HL-60 (cell line): ENCODE measurements at regions not wholly inside any gene's neighbourhood (a gene's known extent, or its start where the extent isn't known, plus 50 kb on each side); places are given as distances from the start of the nearest gene placed in this dataset.

ENCODE experiments used
- DNase-seq, 2 experiments: peaks; one replicate each; pipeline ENCODE4 v3.0.0-alpha.2; 2010 to 2020; ENCODE audit warnings: low read depth in 1 of 2, low spot score in 1 of 2
- H3K27ac ChIP-seq: fragments of 250-450 bp; sonication (Bioruptor Pico); replicated peaks from 2 replicates; pipeline ENCODE4 v1.5.1; 2020; ENCODE audit warnings: mild to moderate bottlenecking, moderate library complexity
- H3K27me3 ChIP-seq: fragments of 250-450 bp; sonication (Bioruptor Pico); 2 replicates; pipeline ENCODE4 v1.5.1; 2021; ENCODE audit warnings: mild to moderate bottlenecking, moderate library complexity; ENCODE audit not compliant: insufficient read depth, poor library complexity, severe bottlenecking
- H3K4me3 ChIP-seq: replicated peaks from 2 replicates; pipeline ENCODE4 v1.5.1; 2011; ENCODE audit warnings: mild to moderate bottlenecking, control low read depth, low read length; ENCODE audit not compliant: insufficient read depth
- GABPA ChIP-seq: IDR thresholded peaks from 2 replicates; pipeline ENCODE4 v1.6.1; 2012; ENCODE audit warnings: low read depth
- POLR2AphosphoS5 ChIP-seq: IDR thresholded peaks from 2 replicates; pipeline ENCODE4 v1.6.1; 2012; ENCODE audit warnings: low read depth
- SPI1 ChIP-seq: IDR thresholded peaks from 2 replicates; pipeline ENCODE4 v1.6.1; 2012; ENCODE audit warnings: low read depth, mild to moderate bottlenecking, borderline replicate concordance
- TF ChIP-seq, protein P1 (sequence below): IDR thresholded peaks from 2 replicates; pipeline ENCODE4 v1.6.1; 2012; ENCODE audit warnings: low read depth; ENCODE audit not compliant: insufficient replicate concordance
- TF ChIP-seq, protein P2 (sequence below): IDR thresholded peaks from one replicate; pipeline ENCODE4 v1.5.1; 2011; ENCODE audit warnings: low read length, control low read depth, inconsistent platforms; ENCODE audit not compliant: insufficient read depth

GRCh38 chr20:23244916-23245552 is 105.6 kb upstream of the NXT1 start:
- no peaks in the 10 kb centered on the region for H3K27me3 ChIP-seq

DNA sequence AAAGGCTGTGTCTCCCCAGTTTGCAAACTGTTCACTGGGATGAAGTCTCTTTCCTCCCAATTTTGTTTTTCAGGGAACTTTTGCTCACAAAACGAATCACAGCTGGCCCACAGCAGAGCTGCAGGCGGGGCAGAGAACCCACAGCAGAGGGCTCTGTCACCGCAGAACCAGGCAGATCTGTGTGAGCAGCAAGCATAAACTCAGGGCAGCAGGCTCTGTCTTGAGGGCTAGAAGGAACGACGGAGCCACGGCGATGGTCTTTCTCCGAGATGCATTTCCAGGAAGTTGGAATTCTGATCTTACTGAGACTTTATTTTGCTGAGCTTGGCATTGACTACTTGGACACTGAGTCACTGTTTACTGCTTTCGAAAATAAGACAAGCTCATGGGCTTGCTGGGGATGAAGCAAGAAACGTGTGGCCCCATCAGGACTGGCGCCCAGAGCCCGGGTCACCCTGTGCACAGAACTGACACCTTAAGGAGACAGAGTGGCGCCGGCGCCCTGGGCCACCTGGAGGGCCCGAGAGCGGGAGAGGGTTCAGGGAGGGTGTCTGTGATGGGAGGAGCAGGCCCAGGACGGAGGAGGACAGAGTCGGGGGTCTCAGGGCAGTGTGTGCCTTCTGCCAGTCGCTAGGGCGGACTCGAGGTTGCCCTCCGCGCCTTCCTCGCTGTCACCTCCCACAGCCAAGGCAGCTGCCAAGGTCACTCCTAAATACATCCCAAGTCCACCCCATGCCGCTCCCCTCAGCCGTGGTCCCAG is 106.3 kb upstream of the NXT1 start:
- Histone ChIP-seq H3K27me3 (no peaks in the 10 kb centered on the region), H3K4me3 (no peak overlapping the region), H3K27ac (no peak overlapping the region)
- no peak for DNase-seq
- TF ChIP-seq SPI1 = no peak

More at GRCh38 chr20:23244916-23245552, 105.6 kb upstream of the NXT1 start:
- TF ChIP-seq SPI1 = no peak
- TF ChIP-seq, protein P1, sequence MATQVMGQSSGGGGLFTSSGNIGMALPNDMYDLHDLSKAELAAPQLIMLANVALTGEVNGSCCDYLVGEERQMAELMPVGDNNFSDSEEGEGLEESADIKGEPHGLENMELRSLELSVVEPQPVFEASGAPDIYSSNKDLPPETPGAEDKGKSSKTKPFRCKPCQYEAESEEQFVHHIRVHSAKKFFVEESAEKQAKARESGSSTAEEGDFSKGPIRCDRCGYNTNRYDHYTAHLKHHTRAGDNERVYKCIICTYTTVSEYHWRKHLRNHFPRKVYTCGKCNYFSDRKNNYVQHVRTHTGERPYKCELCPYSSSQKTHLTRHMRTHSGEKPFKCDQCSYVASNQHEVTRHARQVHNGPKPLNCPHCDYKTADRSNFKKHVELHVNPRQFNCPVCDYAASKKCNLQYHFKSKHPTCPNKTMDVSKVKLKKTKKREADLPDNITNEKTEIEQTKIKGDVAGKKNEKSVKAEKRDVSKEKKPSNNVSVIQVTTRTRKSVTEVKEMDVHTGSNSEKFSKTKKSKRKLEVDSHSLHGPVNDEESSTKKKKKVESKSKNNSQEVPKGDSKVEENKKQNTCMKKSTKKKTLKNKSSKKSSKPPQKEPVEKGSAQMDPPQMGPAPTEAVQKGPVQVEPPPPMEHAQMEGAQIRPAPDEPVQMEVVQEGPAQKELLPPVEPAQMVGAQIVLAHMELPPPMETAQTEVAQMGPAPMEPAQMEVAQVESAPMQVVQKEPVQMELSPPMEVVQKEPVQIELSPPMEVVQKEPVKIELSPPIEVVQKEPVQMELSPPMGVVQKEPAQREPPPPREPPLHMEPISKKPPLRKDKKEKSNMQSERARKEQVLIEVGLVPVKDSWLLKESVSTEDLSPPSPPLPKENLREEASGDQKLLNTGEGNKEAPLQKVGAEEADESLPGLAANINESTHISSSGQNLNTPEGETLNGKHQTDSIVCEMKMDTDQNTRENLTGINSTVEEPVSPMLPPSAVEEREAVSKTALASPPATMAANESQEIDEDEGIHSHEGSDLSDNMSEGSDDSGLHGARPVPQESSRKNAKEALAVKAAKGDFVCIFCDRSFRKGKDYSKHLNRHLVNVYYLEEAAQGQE = no peak
- no peak for TF ChIP-seq GABPA
- TF ChIP-seq, protein P2, sequence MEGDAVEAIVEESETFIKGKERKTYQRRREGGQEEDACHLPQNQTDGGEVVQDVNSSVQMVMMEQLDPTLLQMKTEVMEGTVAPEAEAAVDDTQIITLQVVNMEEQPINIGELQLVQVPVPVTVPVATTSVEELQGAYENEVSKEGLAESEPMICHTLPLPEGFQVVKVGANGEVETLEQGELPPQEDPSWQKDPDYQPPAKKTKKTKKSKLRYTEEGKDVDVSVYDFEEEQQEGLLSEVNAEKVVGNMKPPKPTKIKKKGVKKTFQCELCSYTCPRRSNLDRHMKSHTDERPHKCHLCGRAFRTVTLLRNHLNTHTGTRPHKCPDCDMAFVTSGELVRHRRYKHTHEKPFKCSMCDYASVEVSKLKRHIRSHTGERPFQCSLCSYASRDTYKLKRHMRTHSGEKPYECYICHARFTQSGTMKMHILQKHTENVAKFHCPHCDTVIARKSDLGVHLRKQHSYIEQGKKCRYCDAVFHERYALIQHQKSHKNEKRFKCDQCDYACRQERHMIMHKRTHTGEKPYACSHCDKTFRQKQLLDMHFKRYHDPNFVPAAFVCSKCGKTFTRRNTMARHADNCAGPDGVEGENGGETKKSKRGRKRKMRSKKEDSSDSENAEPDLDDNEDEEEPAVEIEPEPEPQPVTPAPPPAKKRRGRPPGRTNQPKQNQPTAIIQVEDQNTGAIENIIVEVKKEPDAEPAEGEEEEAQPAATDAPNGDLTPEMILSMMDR = no peak
- no peak for TF ChIP-seq POLR2AphosphoS5
- H3K4me3 ChIP-seq = no peak overlapping the region
- no peak overlapping the region for H3K27ac ChIP-seq
- no peak for DNase-seq

DNA sequence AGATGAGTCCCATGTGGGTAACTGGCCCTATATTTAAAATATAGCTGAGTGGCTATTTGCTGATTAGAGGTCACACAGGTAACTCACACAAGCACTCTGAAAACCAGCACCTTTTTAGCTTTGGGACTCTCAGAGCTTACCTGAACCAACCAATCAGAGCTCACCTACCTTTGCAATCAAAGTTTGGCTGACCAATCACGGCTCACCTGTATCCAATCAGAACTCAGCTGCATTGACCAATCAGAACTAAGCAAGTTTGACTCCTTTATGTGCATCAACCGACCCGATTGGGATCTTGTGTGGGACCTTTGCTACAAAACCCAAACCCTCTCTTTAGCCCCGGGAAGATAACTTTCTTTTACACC is 106.8 kb upstream of the NXT1 start:
- Histone ChIP-seq H3K27ac (no peak overlapping the region), H3K27me3 (no peaks in the 10 kb centered on the region), H3K4me3 (no peak overlapping the region)
- no peak for TF ChIP-seq SPI1
- TF ChIP-seq, protein P1 = no peak
- TF ChIP-seq, protein P2 = no peak
- no peak for TF ChIP-seq POLR2AphosphoS5
- TF ChIP-seq GABPA = no peak
- no peak for DNase-seq

GRCh38 chr20:23242556-23243180 is 107.9 kb upstream of the NXT1 start:
- H3K27ac ChIP-seq = no peak overlapping the region
- no peak for TF ChIP-seq GABPA
- TF ChIP-seq, protein P1 = no peak
- TF ChIP-seq, protein P2 = no peak
- no peak for TF ChIP-seq POLR2AphosphoS5
- TF ChIP-seq SPI1 = no peak
- H3K4me3 ChIP-seq = no peak overlapping the region
- no peak for DNase-seq
- H3K27me3 ChIP-seq = no peaks in the 10 kb centered on the region
